ENCODE measurements at regions not wholly inside any gene's neighbourhood (a gene's known extent, or its start where the extent isn't known, plus 50 kb on each side); places are given as distances from the start of the nearest gene placed in this dataset.

- Mint-ChIP-seq H3K27me3 (ENCODE audit: unreplicated experiment) (no peaks in the 10 kb centered on the region), H3K4me1 (ENCODE audit: low read depth, unreplicated experiment) (peaks cover 8% of the 10 kb centered on the region), H3K9me3 (ENCODE audit: unreplicated experiment) (no peaks in the 10 kb centered on the region), H3K27ac (ENCODE audit: unreplicated experiment) (no peak overlapping the region), H3K36me3 (ENCODE audit: unreplicated experiment) (no peaks in the 10 kb centered on the region), H3K4me3 (ENCODE audit: unreplicated experiment) (no peak overlapping the region)
- no peak for TF ChIP-seq CTCF (IDR thresholded peaks at IDR 0.05; ENCODE audit: partially characterized antibody, unreplicated experiment)
- no peak for DNase-seq
Measured at GRCh38 chr5:155274484-155274883, 260.9 kb downstream of the KIF4B start.

GRCh38 chr5:155275222-155275621, 261.7 kb downstream of the KIF4B start:
- no peak for DNase-seq
- no peak overlapping the region for H3K27ac Mint-ChIP-seq (ENCODE audit: unreplicated experiment)
- TF ChIP-seq CTCF (IDR thresholded peaks at IDR 0.05; ENCODE audit: partially characterized antibody, unreplicated experiment), result no peak
- no peaks in the 10 kb centered on the region for H3K36me3 Mint-ChIP-seq (ENCODE audit: unreplicated experiment)
- peaks cover 8% of the 10 kb centered on the region for H3K4me1 Mint-ChIP-seq (ENCODE audit: low read depth, unreplicated experiment)
- H3K4me3 Mint-ChIP-seq (ENCODE audit: unreplicated experiment), result no peak overlapping the region
- no peaks in the 10 kb centered on the region for H3K27me3 Mint-ChIP-seq (ENCODE audit: unreplicated experiment)
- no peaks in the 10 kb centered on the region for H3K9me3 Mint-ChIP-seq (ENCODE audit: unreplicated experiment)

- DNase-seq, result no peak
- H3K27me3 Mint-ChIP-seq (ENCODE audit: unreplicated experiment), result no peaks in the 10 kb centered on the region
- H3K4me1 Mint-ChIP-seq (ENCODE audit: low read depth, unreplicated experiment), result peaks cover 8% of the 10 kb centered on the region
- no peaks in the 10 kb centered on the region for H3K9me3 Mint-ChIP-seq (ENCODE audit: unreplicated experiment)
- TF ChIP-seq CTCF (IDR thresholded peaks at IDR 0.05; ENCODE audit: partially characterized antibody, unreplicated experiment), result no peak
- no peak overlapping the region for H3K27ac Mint-ChIP-seq (ENCODE audit: unreplicated experiment)
- no peaks in the 10 kb centered on the region for H3K36me3 Mint-ChIP-seq (ENCODE audit: unreplicated experiment)
- no peak overlapping the region for H3K4me3 Mint-ChIP-seq (ENCODE audit: unreplicated experiment)
Measured at GRCh38 chr5:155276231-155276630, 262.7 kb downstream of the KIF4B start.

- no peaks in the 10 kb centered on the region for H3K36me3 Mint-ChIP-seq (ENCODE audit: unreplicated experiment)
- H3K4me1 Mint-ChIP-seq (ENCODE audit: low read depth, unreplicated experiment), result peaks cover 8% of the 10 kb centered on the region
- H3K27ac Mint-ChIP-seq (ENCODE audit: unreplicated experiment), result no peak overlapping the region
- no peak for TF ChIP-seq CTCF (IDR thresholded peaks at IDR 0.05; ENCODE audit: partially characterized antibody, unreplicated experiment)
- no peaks in the 10 kb centered on the region for H3K9me3 Mint-ChIP-seq (ENCODE audit: unreplicated experiment)
- no peak overlapping the region for H3K4me3 Mint-ChIP-seq (ENCODE audit: unreplicated experiment)
- no peaks in the 10 kb centered on the region for H3K27me3 Mint-ChIP-seq (ENCODE audit: unreplicated experiment)
- DNase-seq, result no peak
Measured at GRCh38 chr5:155278532-155278931, 265.0 kb downstream of the KIF4B start.

GRCh38 chr5:155282503-155283107, 269.1 kb downstream of the KIF4B start:
- H3K4me3 Mint-ChIP-seq (ENCODE audit: unreplicated experiment), result no peak overlapping the region
- TF ChIP-seq CTCF (IDR thresholded peaks at IDR 0.05; ENCODE audit: partially characterized antibody, unreplicated experiment), result no peak
- no peaks in the 10 kb centered on the region for H3K36me3 Mint-ChIP-seq (ENCODE audit: unreplicated experiment)
- no peaks in the 10 kb centered on the region for H3K27me3 Mint-ChIP-seq (ENCODE audit: unreplicated experiment)
- no peak for DNase-seq
- H3K9me3 Mint-ChIP-seq (ENCODE audit: unreplicated experiment), result no peaks in the 10 kb centered on the region
- H3K4me1 Mint-ChIP-seq (ENCODE audit: low read depth, unreplicated experiment), result no peaks in the 10 kb centered on the region
- no peak overlapping the region for H3K27ac Mint-ChIP-seq (ENCODE audit: unreplicated experiment)
